AG20443 (cell line): ENCODE measurements at regions not wholly inside any gene's neighbourhood (a gene's known extent, or its start where the extent isn't known, plus 50 kb on each side); places are given as distances from the start of the nearest gene placed in this dataset.
"Not testable (repeated sequence)": the region's sequence is repeated elsewhere in the genome, so short reads cannot be mapped to it uniquely, and the experiment has no call there.

Experiments used
- DNase-seq: peaks from one replicate; pipeline ENCODE4 v3.0.0; 2012; ENCODE audit warnings: low spot score, mixed read lengths

DNA sequence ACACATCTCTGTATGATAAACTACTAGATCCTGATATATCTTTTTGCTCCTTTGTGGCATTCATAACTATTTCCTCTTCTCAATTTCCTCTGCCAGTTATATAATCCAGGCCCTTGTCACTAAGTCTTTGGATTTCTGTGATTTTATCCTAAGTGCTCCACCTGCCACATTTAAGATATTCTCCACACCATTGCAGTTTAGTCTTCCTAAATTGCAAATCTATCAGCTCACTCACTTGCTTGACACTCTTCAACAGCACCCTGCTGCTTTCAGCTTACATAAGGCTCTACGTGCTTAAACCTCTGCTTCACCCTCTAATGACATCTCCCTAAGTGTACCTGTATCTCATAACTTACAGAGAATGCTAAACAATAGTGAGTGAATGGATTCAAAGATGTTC lies 1032.2 kb upstream of the SEL1L start:
- no peak for DNase-seq

DNA sequence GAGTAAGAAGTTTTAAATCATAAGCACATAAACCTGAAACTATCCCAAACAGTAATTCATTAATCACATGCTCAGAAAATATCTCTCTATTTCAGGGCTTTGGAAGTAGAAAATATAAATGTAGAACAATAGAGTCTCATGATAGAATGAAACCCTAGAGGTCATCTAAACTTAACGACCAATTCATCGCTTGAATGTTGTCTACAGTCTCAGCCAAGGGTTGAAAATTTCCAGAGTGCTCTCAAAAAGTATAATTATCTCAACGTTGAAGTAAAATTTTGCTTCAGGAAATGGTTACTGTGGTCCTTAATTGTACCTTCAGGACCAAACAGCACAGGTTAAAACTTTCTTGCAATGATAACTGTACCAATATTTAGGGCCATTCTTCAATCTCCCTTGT lies 1053.6 kb upstream of the SEL1L start:
- DNase-seq, result no peak

DNA sequence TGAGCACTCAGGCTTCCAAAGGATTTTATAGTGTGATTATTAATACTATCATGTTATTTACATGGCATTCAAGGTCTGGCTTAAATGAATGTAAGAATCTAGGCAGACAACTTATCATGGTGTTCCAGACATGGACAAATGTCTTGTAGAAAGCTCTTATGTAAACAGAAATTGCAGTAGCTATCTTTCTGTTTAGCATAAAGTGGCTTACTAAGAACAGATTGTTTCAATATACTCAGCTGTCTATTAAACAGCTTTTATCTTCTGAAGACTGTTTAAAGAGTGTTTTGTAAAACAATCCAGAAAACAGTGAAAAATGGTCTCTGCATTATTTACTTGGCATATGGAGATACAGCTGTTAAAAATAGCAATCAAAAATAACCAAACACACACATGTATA lies 1061.8 kb upstream of the SEL1L start:
- no peak for DNase-seq

DNA sequence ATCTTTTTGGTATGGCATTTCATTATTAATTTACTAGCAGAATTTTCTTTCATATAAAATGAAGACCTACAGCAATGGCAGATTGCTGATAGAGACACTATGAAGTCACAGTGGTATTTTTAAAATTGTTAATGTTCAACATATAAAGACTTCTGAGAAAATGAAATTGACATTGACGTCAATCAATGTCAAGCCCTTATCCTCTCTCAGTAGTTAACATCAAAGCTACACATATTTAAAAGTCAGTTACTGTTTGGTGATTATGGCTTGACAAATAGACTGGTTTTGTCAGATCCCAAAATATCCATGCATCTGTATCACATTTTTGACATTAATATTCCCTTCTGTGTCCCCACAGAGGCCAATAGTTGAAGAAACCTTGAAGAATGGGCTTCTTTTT lies 1069.1 kb upstream of the SEL1L start:
- DNase-seq, result no peak

DNA sequence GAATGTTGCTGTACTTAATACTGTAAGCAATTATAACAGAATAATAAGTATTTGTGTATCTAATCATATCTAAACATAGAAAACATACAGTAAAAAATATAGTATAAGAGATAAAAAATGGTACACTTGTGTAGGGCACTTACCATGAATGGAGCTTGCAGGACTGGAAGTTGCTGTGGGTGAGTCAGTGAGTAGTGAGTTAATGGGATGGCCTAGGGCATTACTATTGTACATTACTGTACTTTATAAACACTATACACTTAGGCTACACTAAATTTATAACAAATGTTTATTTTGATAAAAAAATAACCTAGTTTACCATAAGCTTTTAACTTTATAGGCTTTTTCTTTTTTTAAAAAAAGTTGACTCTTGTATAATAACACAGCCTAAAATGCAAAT lies 1071.2 kb upstream of the SEL1L start:
- no peak for DNase-seq

DNA sequence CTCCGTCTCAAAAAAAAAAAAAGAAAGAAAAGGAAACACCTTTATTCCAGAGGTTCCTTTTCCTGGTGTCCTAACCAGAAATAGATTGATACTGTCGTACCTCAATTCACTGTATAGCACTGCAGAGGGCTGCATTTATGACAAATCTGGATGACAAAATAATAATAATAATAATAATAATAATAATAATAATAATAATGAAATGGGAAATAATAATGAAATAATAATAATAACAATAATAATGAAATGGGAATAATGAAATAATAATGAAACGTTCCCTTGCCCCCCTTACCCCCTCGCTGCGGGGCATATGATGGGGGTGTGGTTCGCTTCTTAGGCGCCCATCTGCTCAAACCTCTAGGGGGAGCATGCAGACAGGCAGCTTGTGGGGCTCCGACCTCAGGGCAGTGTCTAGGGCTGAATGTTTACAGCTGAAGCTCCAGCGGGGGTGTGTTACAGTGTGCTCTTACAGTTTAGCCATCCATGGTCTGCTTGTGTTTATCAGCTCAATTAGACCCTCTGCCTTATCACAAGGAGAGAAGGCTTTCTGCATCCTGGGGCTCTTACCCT lies 1088.3 kb upstream of the SEL1L start:
- DNase-seq, result no peak

DNA sequence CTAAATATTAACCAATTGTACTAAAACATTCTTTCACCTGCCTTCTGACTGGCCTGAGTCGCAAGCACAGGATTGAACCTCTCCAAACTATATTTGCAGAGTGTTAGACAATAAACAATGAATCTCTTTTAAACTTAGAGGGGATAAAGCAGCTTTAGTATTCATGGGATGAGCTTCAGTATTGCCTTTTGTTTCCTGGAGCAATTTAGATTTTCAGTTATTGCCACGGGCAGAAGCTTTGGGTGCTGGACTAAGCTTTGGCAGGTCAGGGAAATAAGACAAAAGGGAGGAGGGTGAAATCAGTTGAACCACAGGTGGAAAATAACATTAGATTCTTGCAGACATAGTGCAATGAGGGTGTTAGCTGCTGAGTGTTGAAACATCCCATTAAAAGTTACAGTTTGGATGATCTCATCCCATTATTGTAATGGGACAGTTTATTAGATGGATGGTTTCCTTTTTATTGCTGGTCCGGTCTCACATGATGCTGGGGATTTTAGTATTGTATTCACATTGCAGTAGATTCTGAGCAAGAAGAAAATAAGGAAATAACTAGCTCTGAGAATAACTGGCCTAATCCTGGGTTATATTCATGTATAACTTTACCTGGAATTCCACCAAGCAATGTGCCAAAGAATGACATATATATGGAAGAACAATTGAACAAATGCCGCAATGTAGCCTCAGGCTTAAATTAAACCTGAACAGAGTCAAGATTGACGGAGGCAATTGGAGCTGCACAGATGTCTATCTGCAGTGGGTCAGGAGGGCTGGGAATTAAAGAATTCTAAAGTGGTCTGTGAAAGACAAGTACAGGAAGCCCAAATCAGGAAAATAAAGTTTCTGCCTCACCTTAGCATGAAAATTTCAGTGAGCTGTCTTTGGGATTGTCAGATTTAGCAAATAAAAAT lies 1092.8 kb upstream of the SEL1L start:
- DNase-seq, result no peak

DNA sequence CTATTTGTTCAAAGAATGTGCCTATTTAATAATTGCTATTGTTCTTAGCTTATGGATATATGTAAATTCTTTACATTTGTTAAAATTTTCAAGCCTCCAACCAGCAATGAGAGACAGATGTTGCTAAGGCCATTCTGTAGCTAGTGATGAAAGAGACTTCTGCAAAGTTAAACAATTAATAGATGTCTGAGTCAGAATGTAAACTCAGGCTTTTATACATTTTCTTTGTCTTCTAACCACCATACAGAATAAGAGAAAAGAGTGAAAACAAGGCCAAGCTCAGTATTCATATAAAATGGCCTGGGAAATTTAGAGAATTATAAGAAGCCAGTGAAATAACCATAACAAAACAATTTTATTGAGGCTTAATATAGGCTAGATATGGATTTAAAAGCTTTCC lies 1102.3 kb upstream of the SEL1L start:
- DNase-seq, result no peak

DNA sequence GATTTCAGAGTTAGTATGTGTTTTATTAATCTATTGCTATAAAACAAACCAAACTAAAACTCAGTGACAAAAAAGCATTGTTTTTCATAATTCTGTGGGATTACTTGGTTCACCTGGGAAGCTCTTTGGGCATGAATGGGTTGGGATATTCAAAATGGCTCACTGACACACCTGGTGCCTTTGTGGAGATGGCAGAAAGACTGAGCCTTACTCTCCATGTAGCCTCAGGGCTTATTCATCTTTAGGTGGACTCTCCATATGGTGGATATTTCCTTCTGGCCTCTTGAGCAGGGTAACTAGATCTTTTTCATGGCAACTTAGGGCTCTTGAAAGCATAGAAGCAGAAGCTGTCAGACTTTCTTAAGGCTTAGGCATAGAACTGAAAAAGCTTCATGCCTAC lies 1102.8 kb upstream of the SEL1L start:
- no peak for DNase-seq

DNA sequence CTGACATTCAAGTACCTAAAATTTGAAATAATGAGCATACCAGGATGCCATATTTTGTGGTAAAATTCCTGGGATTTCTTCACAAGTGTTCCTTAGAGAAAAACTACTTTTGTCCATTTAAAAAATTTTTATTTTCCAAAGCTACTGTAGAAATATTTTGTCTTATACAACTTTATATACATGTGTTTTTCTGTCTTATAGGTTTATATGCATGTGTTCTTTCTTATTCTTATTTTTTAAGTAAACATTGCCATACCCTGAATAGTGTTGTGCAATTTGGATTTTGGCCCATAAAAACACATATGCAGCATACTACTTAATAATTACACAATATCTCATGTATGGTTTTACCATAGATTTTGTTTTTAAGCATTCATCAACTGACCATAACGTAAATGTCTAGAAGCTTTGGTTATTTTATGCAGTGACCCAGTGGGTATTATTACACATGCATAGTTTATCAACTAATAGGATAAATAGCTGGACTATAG lies 1107.4 kb upstream of the SEL1L start:
- no peak for DNase-seq

DNA sequence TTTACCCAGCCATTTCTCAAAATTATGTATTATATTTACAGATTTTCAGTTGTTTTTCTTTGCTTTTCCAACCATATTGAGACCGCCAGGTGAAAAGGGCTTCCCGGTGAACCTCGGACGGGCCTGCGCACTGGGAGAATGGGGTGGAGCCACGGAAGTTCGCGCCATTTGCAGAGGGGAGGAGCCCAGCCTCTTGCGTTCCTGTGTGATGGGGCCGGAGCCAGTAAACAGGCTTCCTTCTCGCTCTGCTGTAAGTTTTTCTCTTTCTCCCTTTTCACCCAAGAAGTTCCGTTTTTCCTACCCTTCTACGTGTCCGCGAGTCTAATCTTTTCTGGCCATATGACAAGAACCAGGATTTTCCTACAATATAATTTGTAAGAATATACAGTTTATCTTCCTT lies 1108.8 kb upstream of the SEL1L start:
- DNase-seq, result no peak

DNA sequence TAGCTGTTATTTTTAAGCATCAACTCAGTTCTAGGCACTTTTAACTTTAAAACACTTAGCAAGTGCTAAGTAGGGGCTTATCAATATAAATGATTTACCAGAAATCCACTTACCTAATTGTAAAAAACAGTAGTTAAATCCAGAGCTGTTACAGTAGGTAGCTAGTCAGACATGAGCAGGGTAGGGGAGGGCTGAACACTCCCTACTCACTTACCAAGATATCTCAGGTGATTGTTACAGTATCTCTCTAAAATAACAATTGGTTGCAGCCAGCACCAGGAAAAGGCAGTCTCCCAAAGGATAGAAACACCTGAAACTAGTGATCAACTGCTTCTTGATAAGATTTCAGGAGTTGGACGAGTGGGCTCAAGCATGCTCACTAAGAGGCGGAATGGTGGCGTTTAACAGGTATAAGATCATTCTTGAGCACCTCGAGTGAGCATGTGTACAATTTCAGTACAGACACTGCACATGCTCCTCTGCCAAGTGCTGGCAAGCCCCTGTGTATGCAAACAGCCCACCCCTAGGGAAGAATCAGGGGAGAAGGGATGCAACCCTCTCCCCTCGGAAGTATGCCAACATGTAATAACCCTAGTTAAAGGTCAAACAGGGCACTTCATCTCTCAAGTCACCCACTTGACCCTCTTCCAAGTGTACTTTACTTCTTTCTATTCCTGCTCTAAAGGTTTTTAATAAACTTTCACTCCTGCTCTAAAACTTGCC lies 1113.6 kb upstream of the SEL1L start:
- DNase-seq, result no peak

DNA sequence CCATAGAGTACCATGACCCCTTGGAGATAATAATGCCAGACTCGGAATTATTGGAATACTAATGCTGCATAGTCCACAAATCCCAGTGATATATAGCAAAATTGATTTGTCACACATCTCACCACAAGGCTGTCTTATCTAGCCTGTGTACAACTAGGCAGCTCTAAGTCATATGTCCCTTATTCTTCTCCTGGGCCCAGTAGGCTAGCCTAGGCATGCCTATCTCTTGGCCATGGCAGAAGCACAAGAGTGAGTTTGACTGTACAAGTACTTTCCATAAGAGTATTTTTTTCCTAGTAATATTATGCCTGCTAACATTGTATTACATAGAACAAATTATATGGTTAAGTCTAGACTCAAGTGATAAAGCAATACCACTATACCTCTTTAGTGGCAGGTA lies 1122.1 kb upstream of the SEL1L start:
- DNase-seq, result no peak

DNA sequence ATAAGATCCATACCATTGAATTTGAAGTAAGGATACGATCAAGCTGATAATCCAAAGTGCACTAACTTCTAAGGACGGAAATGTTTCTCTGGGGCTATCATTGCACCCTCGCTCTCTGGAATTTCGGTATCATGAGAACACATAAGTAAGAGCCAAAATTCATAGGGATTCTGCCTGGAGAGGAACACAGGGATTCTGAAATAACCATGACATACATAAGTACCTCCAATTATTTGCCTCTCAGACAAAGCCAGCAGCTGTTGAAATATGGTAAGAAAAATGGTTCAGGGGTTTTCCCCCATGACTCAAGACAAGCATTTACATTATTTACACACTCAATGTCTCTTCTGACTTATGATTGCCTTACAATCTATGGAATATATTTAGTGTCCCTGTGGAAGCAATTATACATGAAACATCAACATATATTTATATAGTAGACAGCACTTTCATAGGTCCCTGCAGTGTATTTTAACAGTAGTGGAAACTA lies 1123.6 kb upstream of the SEL1L start:
- no peak for DNase-seq

DNA sequence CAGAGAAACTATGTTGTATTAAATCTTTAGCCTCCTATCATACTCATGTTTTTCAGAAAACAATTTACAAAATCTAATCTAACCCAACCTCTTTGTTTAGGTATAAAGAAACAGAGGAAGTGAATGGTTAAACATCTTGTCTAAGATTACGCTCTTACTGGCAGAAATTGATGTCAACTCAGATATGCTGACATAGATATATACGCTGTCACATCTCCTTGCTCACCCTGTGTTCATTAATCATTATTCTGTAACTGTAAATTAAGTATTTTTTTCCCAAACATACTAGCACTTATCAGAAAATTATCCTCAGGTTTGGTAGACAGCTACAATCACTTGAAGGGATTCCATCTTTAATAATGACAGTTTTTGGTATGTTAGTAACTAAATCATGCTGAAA lies 1127.6 kb upstream of the SEL1L start:
- no peak for DNase-seq

DNA sequence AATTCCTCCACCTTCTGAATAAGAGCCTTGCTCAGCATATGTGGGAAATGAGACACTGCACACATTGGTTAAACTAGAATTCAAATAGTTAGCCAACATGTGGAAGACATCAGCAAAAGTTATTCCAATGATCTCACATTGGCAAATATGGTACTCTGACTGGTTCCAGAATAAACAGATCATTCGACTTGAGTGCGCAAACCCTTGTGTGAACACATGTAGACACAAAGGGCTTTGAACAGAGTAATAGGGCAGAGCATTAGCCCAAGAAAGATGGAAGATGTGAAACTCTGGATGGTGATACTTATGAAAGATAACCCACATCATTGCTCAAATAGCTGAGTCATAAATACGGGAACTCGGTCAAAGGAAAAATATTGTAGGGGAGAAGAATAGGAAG lies 1133.4 kb upstream of the SEL1L start:
- no peak for DNase-seq

DNA sequence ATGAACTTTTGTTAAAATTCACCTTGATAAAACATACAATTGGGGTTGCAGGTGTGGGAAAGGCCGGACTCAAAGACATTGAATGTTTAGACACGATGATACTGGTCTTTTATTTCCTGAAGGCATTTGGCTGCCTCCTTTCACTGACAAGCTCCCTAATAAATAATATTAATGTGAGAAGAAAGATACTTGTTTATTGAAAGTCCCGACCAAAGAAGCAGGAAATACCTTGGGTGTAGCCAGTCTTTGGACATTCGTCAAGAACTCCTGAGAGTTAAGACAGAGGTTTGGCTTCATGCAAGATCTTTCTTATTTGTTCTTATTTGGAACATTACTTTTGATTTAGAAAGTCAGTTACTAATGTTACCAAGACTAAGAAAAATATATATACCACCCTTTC lies 1133.8 kb upstream of the SEL1L start:
- DNase-seq, result no peak

DNA sequence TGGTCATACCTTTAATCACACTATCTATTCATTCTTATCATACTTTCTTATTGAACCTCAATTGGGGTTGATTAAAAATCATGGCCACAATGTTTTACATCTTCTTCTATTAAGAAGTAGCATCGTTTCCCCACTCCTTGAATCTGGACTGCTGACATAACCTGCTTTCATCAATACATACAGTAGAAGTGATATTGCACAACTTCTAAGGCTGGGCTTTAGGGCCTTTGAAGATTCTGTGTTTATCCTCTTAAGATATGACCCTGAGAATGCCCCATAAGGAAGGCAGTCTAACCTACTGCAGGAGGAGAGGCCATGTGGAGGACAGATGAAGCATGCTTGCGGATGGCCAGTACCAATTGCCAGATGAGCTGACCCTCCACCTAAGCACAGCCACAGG lies 1142.8 kb upstream of the SEL1L start:
- no peak for DNase-seq

DNA sequence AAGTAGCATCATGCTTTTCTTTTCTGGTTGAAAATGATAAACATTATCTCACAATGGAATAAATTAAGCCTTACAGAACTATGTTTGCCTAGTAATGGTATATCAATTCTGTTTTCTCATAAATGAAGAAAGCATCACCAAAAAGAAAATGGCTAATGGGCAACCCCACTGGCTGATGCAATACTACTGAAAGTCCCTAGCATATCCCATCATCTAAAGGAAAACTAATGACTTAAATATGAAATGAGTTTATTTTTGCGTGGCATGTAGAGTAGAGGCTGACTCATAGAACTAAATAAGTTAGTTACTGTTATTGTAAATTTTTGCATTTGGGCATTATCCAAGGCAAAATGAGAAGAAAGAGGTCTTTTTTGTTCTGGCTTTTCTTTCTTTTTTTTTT lies 1156.3 kb upstream of the SEL1L start:
- no peak for DNase-seq

DNA sequence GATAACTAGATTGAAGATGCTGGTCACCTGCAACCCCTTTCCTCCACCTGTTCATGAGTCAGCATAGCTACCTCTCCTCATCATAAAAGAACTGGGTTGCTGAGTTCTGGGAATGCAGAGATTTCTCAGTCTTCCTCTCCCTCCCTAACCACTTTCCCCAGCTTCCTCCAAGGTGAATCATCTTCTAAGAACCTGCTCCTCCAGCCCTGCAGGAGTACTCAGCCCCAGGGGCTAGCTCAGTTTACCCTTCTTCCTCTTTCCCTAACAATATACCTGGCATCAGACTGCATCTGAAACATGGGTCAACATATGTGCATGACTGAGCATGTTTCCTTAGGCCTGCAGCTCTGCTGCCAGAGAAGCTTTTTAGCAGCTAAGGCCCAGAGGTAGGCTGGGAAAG lies 1157.5 kb upstream of the SEL1L start:
- not testable (repeated sequence) for DNase-seq

DNA sequence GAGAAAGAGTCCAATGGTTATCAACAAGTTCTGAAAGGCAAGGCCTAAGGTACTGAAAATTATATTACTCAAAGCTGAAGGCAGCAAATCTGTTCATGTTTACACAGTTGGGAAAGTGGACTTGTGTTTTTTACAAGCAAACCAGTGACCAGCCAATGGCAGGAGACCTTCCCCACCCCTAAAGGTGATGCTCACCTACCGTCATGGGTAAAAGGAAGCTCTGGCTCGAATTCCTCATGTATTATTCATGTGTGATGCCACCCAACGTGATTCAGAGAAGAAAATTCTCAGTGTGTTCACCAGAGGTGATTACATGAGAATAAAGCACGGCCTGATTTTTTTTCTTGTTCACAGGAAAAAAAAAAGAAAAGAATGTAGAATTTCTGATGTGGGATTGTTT lies 1161.2 kb upstream of the SEL1L start:
- no peak for DNase-seq

DNA sequence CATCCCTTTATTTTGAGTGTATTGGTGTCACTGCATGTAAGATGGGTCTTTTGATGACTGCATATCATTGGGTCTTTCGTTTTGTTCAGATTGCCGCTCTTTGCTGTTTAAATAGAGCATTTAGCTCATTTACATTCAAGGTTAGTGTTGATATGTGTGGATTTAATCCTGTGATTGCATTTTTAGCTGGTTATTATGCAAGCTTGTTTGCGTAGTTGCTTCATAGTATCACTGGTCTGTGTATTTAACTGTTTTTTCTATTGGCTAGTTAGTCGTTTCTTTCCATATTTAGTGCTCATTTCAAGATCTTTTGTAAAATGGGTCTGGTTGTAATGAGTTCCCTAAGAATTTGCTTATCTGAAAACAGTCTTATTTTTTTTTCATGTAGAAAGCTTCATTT lies 1170.6 kb upstream of the SEL1L start:
- no peak for DNase-seq

DNA sequence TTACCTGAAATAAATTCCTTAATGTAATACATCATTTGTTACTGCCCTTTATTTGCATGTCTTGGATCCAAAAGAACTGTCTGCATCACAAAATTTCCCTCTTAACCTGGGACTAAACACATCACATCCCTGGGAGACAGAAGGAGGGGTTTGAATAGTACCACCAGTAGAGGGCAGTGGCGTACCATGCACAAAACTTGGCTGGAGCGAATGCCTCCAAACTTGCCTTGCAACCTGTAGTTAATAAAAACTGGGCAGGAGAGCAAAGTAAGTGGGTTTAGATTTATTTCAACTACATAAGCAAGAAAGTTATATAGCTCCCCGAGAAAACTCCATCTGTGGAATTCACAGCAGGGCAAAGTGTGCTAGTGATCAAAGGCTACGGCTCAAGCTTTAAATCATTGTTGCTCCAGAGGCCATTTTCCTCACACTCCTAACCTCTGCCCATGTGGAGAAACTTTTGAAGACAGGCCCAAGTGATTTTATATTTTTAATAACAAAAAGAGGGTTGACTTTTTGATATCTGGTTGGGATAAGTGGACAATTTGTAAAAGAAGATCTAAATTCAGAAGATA lies 1176.7 kb upstream of the SEL1L start:
- DNase-seq, result peak; percentile 48
